ENCODE measurements at regions not wholly inside any gene's neighbourhood (a gene's known extent, or its start where the extent isn't known, plus 50 kb on each side); places are given as distances from the start of the nearest gene placed in this dataset.

DNA sequence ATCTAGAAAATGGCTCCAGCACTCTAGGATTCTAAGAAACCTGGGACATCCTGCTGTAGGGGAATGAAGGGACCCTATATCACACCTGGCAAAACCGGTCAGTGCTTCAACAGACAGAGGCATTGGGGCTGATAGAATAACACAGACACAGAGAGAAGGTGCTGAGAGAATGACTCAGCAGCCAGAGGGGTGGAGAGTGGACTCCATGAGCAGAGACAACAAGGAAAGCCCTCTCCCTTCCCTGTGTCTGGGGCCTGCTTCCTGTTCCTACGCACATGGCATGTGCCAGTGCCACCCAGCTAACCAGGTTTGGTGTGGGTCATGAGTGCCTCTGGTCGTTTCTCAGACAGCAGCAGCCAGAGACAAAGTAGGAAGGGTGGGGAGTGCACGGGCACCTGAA is 140.3 kb downstream of the CCT6B start:
- Histone ChIP-seq H3K4me3 (no peak overlapping the region), H3K27ac (no peak overlapping the region)
- TF ChIP-seq, protein P1, sequence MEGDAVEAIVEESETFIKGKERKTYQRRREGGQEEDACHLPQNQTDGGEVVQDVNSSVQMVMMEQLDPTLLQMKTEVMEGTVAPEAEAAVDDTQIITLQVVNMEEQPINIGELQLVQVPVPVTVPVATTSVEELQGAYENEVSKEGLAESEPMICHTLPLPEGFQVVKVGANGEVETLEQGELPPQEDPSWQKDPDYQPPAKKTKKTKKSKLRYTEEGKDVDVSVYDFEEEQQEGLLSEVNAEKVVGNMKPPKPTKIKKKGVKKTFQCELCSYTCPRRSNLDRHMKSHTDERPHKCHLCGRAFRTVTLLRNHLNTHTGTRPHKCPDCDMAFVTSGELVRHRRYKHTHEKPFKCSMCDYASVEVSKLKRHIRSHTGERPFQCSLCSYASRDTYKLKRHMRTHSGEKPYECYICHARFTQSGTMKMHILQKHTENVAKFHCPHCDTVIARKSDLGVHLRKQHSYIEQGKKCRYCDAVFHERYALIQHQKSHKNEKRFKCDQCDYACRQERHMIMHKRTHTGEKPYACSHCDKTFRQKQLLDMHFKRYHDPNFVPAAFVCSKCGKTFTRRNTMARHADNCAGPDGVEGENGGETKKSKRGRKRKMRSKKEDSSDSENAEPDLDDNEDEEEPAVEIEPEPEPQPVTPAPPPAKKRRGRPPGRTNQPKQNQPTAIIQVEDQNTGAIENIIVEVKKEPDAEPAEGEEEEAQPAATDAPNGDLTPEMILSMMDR (IDR thresholded peaks at IDR 0.05): no peak
- no peak for DNase-seq (ENCODE audit: low spot score)

DNA sequence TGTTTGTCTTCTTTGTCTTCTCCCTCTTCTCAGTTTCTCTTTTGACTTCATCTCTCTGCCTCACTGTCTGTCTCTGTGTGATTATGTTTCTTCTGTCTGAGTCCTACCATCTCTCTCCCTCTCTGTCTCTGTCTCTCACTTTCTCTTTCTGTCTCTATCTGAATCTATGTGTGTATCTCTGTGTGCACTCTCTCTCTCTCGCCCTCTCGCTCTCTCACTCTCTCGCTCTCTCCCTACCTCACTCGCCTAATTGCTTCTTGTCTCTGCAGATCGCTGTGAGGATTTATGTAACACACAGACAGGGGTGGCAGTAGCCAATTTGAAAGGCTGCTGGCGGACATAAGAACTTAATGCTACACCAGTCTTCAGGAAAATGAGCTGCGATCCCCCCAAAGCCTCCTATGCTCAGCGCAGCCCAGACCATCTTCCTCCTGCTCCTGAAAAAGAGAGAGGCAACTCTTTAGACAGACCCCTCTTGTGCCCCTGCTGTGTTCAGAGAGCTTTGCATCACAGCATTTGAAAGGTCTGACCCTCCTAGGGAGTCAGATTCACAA is 140.9 kb downstream of the CCT6B start:
- no peak for DNase-seq (ENCODE audit: low spot score)
- Histone ChIP-seq H3K27ac (no peak overlapping the region), H3K4me3 (no peak overlapping the region)
- TF ChIP-seq, protein P1 (IDR thresholded peaks at IDR 0.05): no peak

DNA sequence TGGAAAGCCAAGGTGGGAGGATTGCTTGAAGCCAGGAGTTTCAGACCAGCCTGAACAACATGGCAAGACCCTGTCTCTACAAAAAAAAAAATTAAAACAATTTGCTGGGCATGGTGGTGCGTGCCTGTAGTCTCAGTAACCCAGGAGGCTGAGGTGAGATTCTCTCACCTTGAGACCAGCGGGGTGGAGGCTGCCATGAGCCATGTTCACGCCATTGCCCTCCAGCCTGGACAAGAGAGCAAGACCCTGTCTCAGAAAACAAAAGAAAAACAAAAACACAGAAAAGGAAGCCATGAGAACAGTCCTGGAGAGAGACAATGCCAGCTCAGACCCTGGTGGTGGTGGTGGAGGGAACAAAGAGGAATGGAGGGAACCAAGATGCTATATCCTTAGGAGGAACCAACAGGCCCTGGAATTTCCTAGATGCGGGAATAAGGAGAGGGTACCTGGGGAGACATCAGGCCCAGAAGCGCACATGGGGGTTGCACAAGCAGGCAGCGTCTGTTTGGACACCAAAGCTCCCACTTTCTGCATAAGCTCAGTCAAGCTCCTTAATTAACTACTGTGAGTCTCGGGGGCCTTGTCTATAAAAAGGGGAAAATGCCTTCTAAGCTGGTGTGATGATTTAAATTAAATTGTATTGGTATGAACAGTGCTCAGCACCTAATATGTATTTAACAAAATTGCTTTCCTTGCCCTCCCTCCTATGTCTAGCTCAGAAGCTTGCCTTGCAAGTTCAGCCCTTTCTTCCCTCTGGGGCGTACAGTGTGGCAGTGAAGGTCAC is 143.8 kb downstream of the CCT6B start:
- no peak for DNase-seq (ENCODE audit: low spot score)
- Histone ChIP-seq H3K4me3 (no peak overlapping the region), H3K27ac (no peak overlapping the region)
- TF ChIP-seq, protein P1 (IDR thresholded peaks at IDR 0.05): no peak

DNA sequence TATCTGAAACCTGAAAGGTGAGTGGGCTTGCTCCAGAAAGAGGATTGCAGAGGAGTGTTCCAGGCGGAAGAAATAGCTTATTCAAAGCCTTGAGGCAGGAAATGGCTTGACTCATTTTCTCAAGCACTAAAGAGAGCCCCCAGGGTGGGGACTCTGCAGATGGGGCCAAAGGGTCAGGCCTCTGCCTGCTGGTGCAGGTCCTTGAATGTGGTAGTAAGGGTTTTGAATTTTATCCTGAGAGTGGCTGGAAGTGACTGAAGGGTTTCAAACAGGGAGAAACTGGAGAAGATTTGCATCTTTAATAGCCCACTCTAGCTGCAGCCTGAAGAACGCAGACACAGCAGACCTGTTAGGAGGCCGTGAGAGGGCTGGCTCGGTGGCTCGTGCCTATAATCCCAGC is 144.4 kb downstream of the CCT6B start:
- Histone ChIP-seq H3K27ac (no peak overlapping the region), H3K4me3 (no peak overlapping the region)
- DNase-seq (ENCODE audit: low spot score): no peak
- TF ChIP-seq, protein P1 (IDR thresholded peaks at IDR 0.05): no peak

DNA sequence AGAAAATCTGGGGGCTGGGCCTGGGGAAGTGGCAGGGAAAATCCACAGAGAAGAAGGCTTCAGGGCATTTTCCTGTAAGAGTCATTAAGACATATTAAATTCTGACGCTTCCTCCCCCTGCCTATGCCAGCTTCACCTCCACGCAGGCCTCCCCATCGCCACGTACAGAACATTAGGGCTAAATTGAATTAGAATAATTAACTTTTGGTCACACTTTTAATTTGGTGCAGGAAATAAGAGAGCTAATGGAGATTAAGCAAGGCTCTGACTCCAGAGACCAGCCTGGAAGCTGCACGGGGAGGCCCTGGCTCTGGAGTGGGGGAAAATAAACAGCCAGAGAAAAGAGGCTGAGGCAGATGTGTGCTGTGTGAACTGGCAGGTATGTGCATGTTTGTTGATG is 148.0 kb downstream of the CCT6B start:
- Histone ChIP-seq H3K27ac (no peak overlapping the region), H3K4me3 (no peak overlapping the region)
- TF ChIP-seq, protein P1 (IDR thresholded peaks at IDR 0.05): no peak
- no peak for DNase-seq (ENCODE audit: low spot score)

DNA sequence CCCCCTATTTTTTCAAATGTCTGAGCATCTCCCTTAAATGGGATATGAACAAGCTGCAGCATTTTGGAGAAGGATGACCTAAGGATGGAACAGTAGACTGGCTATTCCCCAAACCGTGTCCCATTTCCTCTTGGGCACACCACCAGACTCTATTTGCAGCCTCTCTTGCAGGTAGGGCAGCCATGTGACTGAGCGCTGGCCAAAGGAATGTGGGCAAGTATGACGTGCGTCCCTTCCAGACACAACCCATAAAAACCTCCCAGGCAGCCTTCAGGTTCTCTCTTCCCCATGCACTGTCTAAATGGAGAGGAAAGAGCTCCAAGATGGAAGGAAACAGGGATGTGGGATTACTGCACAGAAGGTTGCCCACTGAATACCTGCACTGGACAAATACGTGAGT is 149.7 kb downstream of the CCT6B start:
- H3K4me3 ChIP-seq: no peak overlapping the region
- no peak for DNase-seq (ENCODE audit: low spot score)
- TF ChIP-seq, protein P1 (IDR thresholded peaks at IDR 0.05): no peak
- H3K27ac ChIP-seq: no peak overlapping the region

DNA sequence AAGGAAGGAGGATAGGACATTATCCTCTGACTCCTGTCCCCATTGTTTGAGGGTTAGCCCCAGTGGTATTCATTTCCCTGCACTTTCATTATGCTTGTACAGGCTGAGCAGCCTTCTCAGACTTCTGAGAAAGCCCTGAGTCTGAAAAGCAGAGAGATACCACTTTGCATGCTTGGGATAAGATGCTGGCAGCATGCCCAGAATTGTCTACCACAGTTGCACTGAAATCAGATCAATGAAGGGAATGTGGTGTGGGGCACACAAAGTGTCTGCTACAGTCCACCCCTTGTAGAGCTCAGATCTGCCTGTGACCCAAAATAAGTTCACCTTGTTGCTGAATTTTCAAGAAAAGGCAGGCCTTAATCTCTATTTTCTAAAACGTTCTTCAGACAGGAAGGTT is 160.6 kb downstream of the CCT6B start:
- DNase-seq (ENCODE audit: low spot score): no peak
- TF ChIP-seq, protein P1 (IDR thresholded peaks at IDR 0.05): no peak
- Histone ChIP-seq H3K4me3 (no peak overlapping the region), H3K27ac (no peak overlapping the region)

All from coronary artery (tissue), 2 donors.